ENCODE measurements at regions not wholly inside any gene's neighbourhood (a gene's known extent, or its start where the extent isn't known, plus 50 kb on each side); places are given as distances from the start of the nearest gene placed in this dataset.

GRCh38 chr16:66299349-66299748, 67.1 kb upstream of the CDH5 start:
- Histone ChIP-seq H3K27ac (ENCODE audit: low read depth in 1 of 2, low read length in 1 of 2) (no peak overlapping the region), H3K4me1 (ENCODE audit: control insufficient read depth in 2 of 2, insufficient read depth in 2 of 2, low read length in 2 of 2) (peaks cover 2 to 4% of the 10 kb centered on the region in 2 donors), H3K4me3 (ENCODE audit: low read length in 2 of 2) (no peak overlapping the region), H3K27me3 (ENCODE audit: control insufficient read depth in 2 of 2, insufficient read depth in 1 of 2, low read length in 1 of 2) (no peaks in the 10 kb centered on the region), H3K9me3 (ENCODE audit: control insufficient read depth in 2 of 2, insufficient read depth in 1 of 2, low read length in 1 of 2) (no peaks in the 10 kb centered on the region), H3K36me3 (ENCODE audit: control insufficient read depth in 2 of 2, insufficient read depth in 2 of 2, low read length in 1 of 2) (no peaks in the 10 kb centered on the region)
- no peak for DNase-seq (ENCODE audit: low read depth in 6 of 9, low spot score in 9 of 9)
- 0% methylated on average over 1 of the region's 1 CpG for WGBS

GRCh38 chr16:66298571-66299120, 67.8 kb upstream of the CDH5 start:
- no peaks in the 10 kb centered on the region for H3K27me3 ChIP-seq (ENCODE audit: control insufficient read depth in 2 of 2, insufficient read depth in 1 of 2, low read length in 1 of 2)
- H3K36me3 ChIP-seq (ENCODE audit: control insufficient read depth in 2 of 2, insufficient read depth in 2 of 2, low read length in 1 of 2), result no peaks in the 10 kb centered on the region
- no peaks in the 10 kb centered on the region for H3K9me3 ChIP-seq (ENCODE audit: control insufficient read depth in 2 of 2, insufficient read depth in 1 of 2, low read length in 1 of 2)
- no peak overlapping the region for H3K27ac ChIP-seq (ENCODE audit: low read depth in 1 of 2, low read length in 1 of 2)
- H3K4me1 ChIP-seq (ENCODE audit: control insufficient read depth in 2 of 2, insufficient read depth in 2 of 2, low read length in 2 of 2), result peaks cover 2 to 4% of the 10 kb centered on the region in 2 donors
- DNase-seq (ENCODE audit: low read depth in 6 of 9, low spot score in 9 of 9), result no peak
- no peak overlapping the region for H3K4me3 ChIP-seq (ENCODE audit: low read length in 2 of 2)
- WGBS, result 98% methylated on average over 2 of the region's 2 CpGs

- peaks cover 2 to 4% of the 10 kb centered on the region in 2 donors for H3K4me1 ChIP-seq (ENCODE audit: control insufficient read depth in 2 of 2, insufficient read depth in 2 of 2, low read length in 2 of 2)
- no peaks in the 10 kb centered on the region for H3K36me3 ChIP-seq (ENCODE audit: control insufficient read depth in 2 of 2, insufficient read depth in 2 of 2, low read length in 1 of 2)
- DNase-seq (ENCODE audit: low read depth in 6 of 9, low spot score in 9 of 9), result no peak
- no peaks in the 10 kb centered on the region for H3K9me3 ChIP-seq (ENCODE audit: control insufficient read depth in 2 of 2, insufficient read depth in 1 of 2, low read length in 1 of 2)
- no peaks in the 10 kb centered on the region for H3K27me3 ChIP-seq (ENCODE audit: control insufficient read depth in 2 of 2, insufficient read depth in 1 of 2, low read length in 1 of 2)
- H3K4me3 ChIP-seq (ENCODE audit: low read length in 2 of 2), result no peak overlapping the region
- H3K27ac ChIP-seq (ENCODE audit: low read depth in 1 of 2, low read length in 1 of 2), result no peak overlapping the region
- 65% methylated on average over 2 of the region's 2 CpGs for WGBS
Observed at GRCh38 chr16:66298006-66298405, 68.5 kb upstream of the CDH5 start.

- 82% methylated on average over 5 of the region's 5 CpGs for WGBS
- Histone ChIP-seq H3K36me3 (ENCODE audit: control insufficient read depth in 2 of 2, insufficient read depth in 2 of 2, low read length in 1 of 2) (no peaks in the 10 kb centered on the region), H3K27ac (ENCODE audit: low read depth in 1 of 2, low read length in 1 of 2) (no peak overlapping the region), H3K27me3 (ENCODE audit: control insufficient read depth in 2 of 2, insufficient read depth in 1 of 2, low read length in 1 of 2) (no peaks in the 10 kb centered on the region), H3K4me1 (ENCODE audit: control insufficient read depth in 2 of 2, insufficient read depth in 2 of 2, low read length in 2 of 2) (peaks cover 2 to 4% of the 10 kb centered on the region in 2 donors), H3K4me3 (ENCODE audit: low read length in 2 of 2) (no peak overlapping the region), H3K9me3 (ENCODE audit: control insufficient read depth in 2 of 2, insufficient read depth in 1 of 2, low read length in 1 of 2) (no peaks in the 10 kb centered on the region)
- DNase-seq (ENCODE audit: low read depth in 6 of 9, low spot score in 9 of 9), result no peak
Observed at GRCh38 chr16:66296591-66296990, 69.9 kb upstream of the CDH5 start.

- H3K27me3 ChIP-seq (ENCODE audit: control insufficient read depth in 2 of 2, insufficient read depth in 1 of 2, low read length in 1 of 2), result no peaks in the 10 kb centered on the region
- no peaks in the 10 kb centered on the region for H3K9me3 ChIP-seq (ENCODE audit: control insufficient read depth in 2 of 2, insufficient read depth in 1 of 2, low read length in 1 of 2)
- DNase-seq (ENCODE audit: low read depth in 6 of 9, low spot score in 9 of 9), result no peak
- H3K27ac ChIP-seq (ENCODE audit: low read depth in 1 of 2, low read length in 1 of 2), result no peak overlapping the region
- no peak overlapping the region for H3K4me3 ChIP-seq (ENCODE audit: low read length in 2 of 2)
- WGBS, result 93% methylated on average over 4 of the region's 4 CpGs
- no peaks in the 10 kb centered on the region for H3K36me3 ChIP-seq (ENCODE audit: control insufficient read depth in 2 of 2, insufficient read depth in 2 of 2, low read length in 1 of 2)
- H3K4me1 ChIP-seq (ENCODE audit: control insufficient read depth in 2 of 2, insufficient read depth in 2 of 2, low read length in 2 of 2), result peaks cover 2 to 4% of the 10 kb centered on the region in 2 donors
Observed at GRCh38 chr16:66295761-66296546, 70.5 kb upstream of the CDH5 start.

- H3K27me3 ChIP-seq (ENCODE audit: control insufficient read depth in 2 of 2, insufficient read depth in 1 of 2, low read length in 1 of 2), result no peaks in the 10 kb centered on the region
- no peak overlapping the region for H3K4me3 ChIP-seq (ENCODE audit: low read length in 2 of 2)
- 89% methylated on average over 6 of the region's 6 CpGs for WGBS
- peaks cover 2 to 4% of the 10 kb centered on the region in 2 donors for H3K4me1 ChIP-seq (ENCODE audit: control insufficient read depth in 2 of 2, insufficient read depth in 2 of 2, low read length in 2 of 2)
- H3K36me3 ChIP-seq (ENCODE audit: control insufficient read depth in 2 of 2, insufficient read depth in 2 of 2, low read length in 1 of 2), result no peaks in the 10 kb centered on the region
- H3K27ac ChIP-seq (ENCODE audit: low read depth in 1 of 2, low read length in 1 of 2), result no peak overlapping the region
- H3K9me3 ChIP-seq (ENCODE audit: control insufficient read depth in 2 of 2, insufficient read depth in 1 of 2, low read length in 1 of 2), result no peaks in the 10 kb centered on the region
- DNase-seq (ENCODE audit: low read depth in 6 of 9, low spot score in 9 of 9), result no peak
Observed at GRCh38 chr16:66295213-66295612, 71.3 kb upstream of the CDH5 start.

GRCh38 chr16:66294507-66294906, 72.0 kb upstream of the CDH5 start:
- Histone ChIP-seq H3K4me3 (ENCODE audit: low read length in 2 of 2) (no peak overlapping the region), H3K36me3 (ENCODE audit: control insufficient read depth in 2 of 2, insufficient read depth in 2 of 2, low read length in 1 of 2) (no peaks in the 10 kb centered on the region), H3K27ac (ENCODE audit: low read depth in 1 of 2, low read length in 1 of 2) (no peak overlapping the region), H3K9me3 (ENCODE audit: control insufficient read depth in 2 of 2, insufficient read depth in 1 of 2, low read length in 1 of 2) (no peaks in the 10 kb centered on the region), H3K4me1 (ENCODE audit: control insufficient read depth in 2 of 2, insufficient read depth in 2 of 2, low read length in 2 of 2) (peaks cover 2 to 4% of the 10 kb centered on the region in 2 donors), H3K27me3 (ENCODE audit: control insufficient read depth in 2 of 2, insufficient read depth in 1 of 2, low read length in 1 of 2) (no peaks in the 10 kb centered on the region)
- 97% methylated on average over 4 of the region's 4 CpGs for WGBS
- no peak for DNase-seq (ENCODE audit: low read depth in 6 of 9, low spot score in 9 of 9)

- no peak for DNase-seq (ENCODE audit: low read depth in 6 of 9, low spot score in 9 of 9)
- 84% methylated on average over 7 of the region's 7 CpGs for WGBS
- H3K4me3 ChIP-seq (ENCODE audit: low read length in 2 of 2), result no peak overlapping the region
- H3K4me1 ChIP-seq (ENCODE audit: control insufficient read depth in 2 of 2, insufficient read depth in 2 of 2, low read length in 2 of 2), result no peaks in the 10 kb centered on the region
- H3K27me3 ChIP-seq (ENCODE audit: control insufficient read depth in 2 of 2, insufficient read depth in 1 of 2, low read length in 1 of 2), result no peaks in the 10 kb centered on the region
- no peaks in the 10 kb centered on the region for H3K9me3 ChIP-seq (ENCODE audit: control insufficient read depth in 2 of 2, insufficient read depth in 1 of 2, low read length in 1 of 2)
- no peak overlapping the region for H3K27ac ChIP-seq (ENCODE audit: low read depth in 1 of 2, low read length in 1 of 2)
- no peaks in the 10 kb centered on the region for H3K36me3 ChIP-seq (ENCODE audit: control insufficient read depth in 2 of 2, insufficient read depth in 2 of 2, low read length in 1 of 2)
Observed at GRCh38 chr16:66293932-66294331, 72.6 kb upstream of the CDH5 start.

- Histone ChIP-seq H3K27ac (ENCODE audit: low read depth in 1 of 2, low read length in 1 of 2) (no peak overlapping the region), H3K4me1 (ENCODE audit: control insufficient read depth in 2 of 2, insufficient read depth in 2 of 2, low read length in 2 of 2) (no peaks in the 10 kb centered on the region), H3K27me3 (ENCODE audit: control insufficient read depth in 2 of 2, insufficient read depth in 1 of 2, low read length in 1 of 2) (no peaks in the 10 kb centered on the region), H3K36me3 (ENCODE audit: control insufficient read depth in 2 of 2, insufficient read depth in 2 of 2, low read length in 1 of 2) (no peaks in the 10 kb centered on the region), H3K9me3 (ENCODE audit: control insufficient read depth in 2 of 2, insufficient read depth in 1 of 2, low read length in 1 of 2) (no peaks in the 10 kb centered on the region), H3K4me3 (ENCODE audit: low read length in 2 of 2) (no peak overlapping the region)
- WGBS, result 64% methylated on average over 5 of the region's 5 CpGs
- DNase-seq (ENCODE audit: low read depth in 6 of 9, low spot score in 9 of 9), result no peak
Observed at GRCh38 chr16:66293207-66293735, 73.2 kb upstream of the CDH5 start.
